OCI-LY7 (cell line): ENCODE measurements at regions not wholly inside any gene's neighbourhood (a gene's known extent, or its start where the extent isn't known, plus 50 kb on each side); places are given as distances from the start of the nearest gene placed in this dataset.

Experiments used
- EZH2phosphoT487 ChIP-seq: fragments of 200-600 bp; sonication (generic); IDR thresholded peaks from 2 replicates; pipeline ENCODE4 v1.6.1; 2018; ENCODE audit warnings: low read depth, borderline replicate concordance, mild to moderate bottlenecking, mixed run types, antibody characterized with exemption, low read length, moderate library complexity, mixed read lengths
- TF ChIP-seq, protein P1 (sequence below): fragments of 200-600 bp; sonication (generic); conservative IDR thresholded peaks from 2 replicates; pipeline ENCODE4 v1.5.1; 2014; ENCODE audit warnings: mild to moderate bottlenecking, antibody characterized with exemption, low read length, moderate library complexity, mixed read lengths

DNA sequence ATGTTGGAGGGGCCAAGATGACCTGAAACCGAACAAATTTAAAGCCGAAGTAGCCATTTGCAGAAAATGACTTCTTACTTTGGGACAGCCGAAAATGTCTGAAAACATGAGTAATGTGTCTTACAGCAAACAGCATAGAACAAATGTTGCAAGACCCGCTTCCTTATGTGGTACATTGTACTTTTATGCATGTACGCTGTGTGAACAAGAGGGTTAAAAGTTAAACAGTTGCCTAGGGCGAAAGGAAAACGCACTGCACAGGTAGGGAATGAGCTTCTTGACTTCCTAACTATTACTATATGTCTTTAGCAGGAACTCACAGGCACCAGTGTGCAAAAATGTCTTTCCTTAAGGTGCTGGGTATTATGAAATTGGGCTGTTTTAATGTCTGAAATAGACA, 303.5 kb upstream of the MGMT start:
- TF ChIP-seq, protein P1, sequence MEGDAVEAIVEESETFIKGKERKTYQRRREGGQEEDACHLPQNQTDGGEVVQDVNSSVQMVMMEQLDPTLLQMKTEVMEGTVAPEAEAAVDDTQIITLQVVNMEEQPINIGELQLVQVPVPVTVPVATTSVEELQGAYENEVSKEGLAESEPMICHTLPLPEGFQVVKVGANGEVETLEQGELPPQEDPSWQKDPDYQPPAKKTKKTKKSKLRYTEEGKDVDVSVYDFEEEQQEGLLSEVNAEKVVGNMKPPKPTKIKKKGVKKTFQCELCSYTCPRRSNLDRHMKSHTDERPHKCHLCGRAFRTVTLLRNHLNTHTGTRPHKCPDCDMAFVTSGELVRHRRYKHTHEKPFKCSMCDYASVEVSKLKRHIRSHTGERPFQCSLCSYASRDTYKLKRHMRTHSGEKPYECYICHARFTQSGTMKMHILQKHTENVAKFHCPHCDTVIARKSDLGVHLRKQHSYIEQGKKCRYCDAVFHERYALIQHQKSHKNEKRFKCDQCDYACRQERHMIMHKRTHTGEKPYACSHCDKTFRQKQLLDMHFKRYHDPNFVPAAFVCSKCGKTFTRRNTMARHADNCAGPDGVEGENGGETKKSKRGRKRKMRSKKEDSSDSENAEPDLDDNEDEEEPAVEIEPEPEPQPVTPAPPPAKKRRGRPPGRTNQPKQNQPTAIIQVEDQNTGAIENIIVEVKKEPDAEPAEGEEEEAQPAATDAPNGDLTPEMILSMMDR, result no peak
- TF ChIP-seq EZH2phosphoT487, result no peak
